Endothelial cell of hepatic sinusoid (primary cell): ENCODE measurements at regions not wholly inside any gene's neighbourhood (a gene's known extent, or its start where the extent isn't known, plus 50 kb on each side); places are given as distances from the start of the nearest gene placed in this dataset.
"Not testable (repeated sequence)": the region's sequence is repeated elsewhere in the genome, so short reads cannot be mapped to it uniquely, and the experiment has no call there.

Experiments
- in situ Hi-C: cut with HindIII; loops from 2 replicates; pipeline ENCODE4 v1.10.0; 2017; ENCODE audit warnings: low sequenced_read_pairs

- in situ Hi-C loops = loop anchor here (5.0 kb wide), 1 partner anchor 92 kb away; no protein-coding TSS in a partner anchor
Measured at GRCh38 chr14:89743828-89744227, 210.7 kb downstream of the EFCAB11 start.

GRCh38 chr14:89740241-89740640 is 214.3 kb downstream of the EFCAB11 start:
- in situ Hi-C loops = loop anchor here (5.0 kb wide), 1 partner anchor 88 kb away; no protein-coding TSS in a partner anchor

- in situ Hi-C loops = no loop called here
Measured at GRCh38 chr14:89736881-89737280, 217.6 kb downstream of the EFCAB11 start.

DNA sequence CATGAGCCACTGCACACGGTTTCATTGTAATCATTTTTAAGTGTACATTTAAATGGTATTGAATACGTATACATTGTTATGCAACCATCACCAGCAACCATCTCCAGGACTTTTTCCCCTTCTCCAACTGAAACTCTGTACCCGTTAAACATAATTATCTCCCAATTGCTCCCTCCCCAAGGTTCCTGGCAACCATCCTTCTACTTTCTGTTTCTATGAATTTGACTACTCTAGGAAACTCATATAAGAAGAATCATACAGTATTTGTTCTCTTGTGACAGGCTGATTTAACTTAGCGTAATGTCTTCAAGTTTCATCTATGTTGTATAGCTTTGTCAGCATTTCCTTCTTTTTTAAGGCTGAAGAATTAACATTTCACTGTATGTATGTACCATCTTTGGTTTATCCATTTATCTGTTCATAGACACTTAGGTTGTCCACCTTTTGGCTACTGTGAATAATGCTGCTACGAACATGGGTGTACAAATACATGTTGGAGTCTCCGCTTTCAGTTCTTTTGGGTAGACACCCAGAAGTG is 223.1 kb downstream of the EFCAB11 start:
- in situ Hi-C loops = no loop called here

DNA sequence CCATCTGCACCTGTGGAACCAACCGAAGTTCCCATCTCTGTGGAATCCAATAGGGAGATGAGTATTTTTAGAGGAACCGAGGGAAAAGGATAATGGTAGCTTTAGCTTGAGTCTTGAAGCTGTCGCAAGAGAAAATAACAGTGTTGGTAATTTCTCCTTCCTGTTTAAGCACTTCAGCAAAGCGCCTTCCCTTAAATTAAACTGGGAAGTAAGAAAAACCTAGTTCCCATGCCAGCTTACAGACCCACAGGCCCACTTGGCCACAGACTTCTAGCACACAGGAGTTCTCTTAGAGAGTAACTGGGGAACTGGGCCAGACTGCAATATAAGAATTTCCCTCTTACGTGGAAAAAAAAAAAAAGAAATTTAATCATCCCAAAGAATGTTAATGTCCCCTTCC is 223.8 kb downstream of the EFCAB11 start:
- in situ Hi-C loops = no loop called here

DNA sequence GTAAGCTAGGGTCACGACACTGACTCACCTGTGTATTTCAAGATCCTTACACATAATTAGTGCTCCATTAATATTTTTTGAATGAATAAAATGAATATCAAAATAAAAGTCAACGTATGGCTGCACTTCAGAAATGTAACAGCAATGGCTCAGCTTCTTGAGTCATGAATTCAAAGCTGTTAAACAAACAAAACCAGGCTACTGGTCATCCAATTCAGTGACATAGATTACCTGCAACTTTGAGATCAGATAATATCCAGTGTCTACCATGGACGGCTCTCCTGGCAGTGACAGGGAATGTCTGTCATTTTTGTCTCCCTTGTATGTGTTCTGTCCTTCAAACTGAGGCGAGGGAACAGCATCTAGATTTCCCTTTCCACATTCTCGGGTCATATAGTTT is 225.6 kb downstream of the EFCAB11 start:
- in situ Hi-C loops = no loop called here

DNA sequence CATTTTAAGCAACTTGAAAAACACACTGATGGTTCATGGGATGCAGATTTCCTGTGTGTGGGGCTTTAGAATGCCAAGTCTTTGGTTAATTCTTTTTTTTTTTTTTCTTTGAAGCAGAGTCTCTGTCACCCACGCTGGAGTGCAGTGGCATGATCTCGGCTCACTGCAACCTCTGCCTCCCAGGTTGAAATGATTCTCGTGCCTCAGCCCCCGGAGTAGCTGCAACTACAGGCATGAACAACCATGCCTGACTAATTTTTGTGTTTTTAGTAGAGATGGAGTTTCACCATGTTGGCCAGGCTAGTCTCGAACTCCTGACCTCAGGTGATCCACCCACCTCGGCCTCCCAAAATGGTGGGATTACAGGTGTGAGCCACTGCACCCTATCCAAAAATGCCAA is 228.3 kb downstream of the EFCAB11 start:
- in situ Hi-C loops = not testable (repeated sequence)

GRCh38 chr14:89724628-89724960 is 229.9 kb downstream of the EFCAB11 start:
- in situ Hi-C loops = no loop called here

DNA sequence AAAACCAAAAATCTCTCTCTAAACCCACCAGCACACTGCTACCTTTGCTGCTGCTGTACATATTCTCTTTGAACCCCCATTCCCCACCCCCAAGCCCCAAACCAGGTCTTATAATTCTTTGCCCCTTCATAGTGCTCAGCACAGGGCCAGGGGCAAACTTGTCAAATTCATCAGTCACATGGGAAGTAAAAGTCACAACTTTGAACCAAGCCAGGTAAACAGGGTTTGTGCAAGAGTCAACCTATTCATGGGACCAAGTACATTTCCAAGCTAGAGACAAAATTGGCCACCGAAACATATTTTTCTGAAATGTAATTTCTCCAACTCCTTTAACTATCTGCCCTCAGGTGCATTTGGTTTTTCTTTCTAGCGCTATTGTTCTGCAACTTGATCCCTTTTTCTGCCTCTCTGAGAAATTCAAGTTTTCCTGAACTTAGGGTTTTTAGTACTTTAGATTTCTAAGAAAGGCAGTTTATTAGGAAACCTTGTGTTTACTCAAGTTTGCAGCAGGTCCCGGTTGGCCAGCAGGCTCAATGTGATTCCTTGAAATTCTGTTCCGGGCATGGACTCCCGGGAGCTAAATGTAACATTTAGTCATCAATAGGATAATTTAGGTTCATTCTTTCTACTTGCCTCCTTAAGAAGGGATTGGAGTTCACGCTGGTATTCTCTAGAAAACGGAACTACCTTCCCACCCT is 230.5 kb downstream of the EFCAB11 start:
- in situ Hi-C loops = no loop called here

DNA sequence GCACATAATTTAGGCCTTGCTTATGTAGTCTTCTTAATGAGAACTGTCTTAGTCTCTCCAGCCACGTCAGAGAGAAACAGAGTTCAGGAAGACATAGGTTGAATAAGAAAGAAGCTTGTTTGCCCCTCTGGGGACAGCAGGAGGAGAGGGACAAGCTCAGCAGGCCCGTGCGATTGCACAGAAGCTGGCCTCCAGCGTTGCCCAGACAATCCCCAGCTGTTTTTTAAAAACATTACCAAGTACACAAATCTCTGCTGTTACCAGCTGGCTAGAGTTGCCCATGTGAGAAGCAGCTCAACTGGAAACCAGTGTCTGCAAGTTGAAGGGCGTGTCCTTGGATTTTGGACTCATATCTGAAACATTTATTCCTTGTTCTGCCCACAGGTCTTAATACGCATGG is 232.6 kb downstream of the EFCAB11 start:
- in situ Hi-C loops = no loop called here

- in situ Hi-C loops = no loop called here
Measured at GRCh38 chr14:89720741-89721729, 233.5 kb downstream of the EFCAB11 start.

- in situ Hi-C loops = no loop called here
Measured at GRCh38 chr14:89720076-89720687, 234.3 kb downstream of the EFCAB11 start.

- in situ Hi-C loops = no loop called here
Measured at GRCh38 chr14:89719366-89720075, 235.0 kb downstream of the EFCAB11 start.

DNA sequence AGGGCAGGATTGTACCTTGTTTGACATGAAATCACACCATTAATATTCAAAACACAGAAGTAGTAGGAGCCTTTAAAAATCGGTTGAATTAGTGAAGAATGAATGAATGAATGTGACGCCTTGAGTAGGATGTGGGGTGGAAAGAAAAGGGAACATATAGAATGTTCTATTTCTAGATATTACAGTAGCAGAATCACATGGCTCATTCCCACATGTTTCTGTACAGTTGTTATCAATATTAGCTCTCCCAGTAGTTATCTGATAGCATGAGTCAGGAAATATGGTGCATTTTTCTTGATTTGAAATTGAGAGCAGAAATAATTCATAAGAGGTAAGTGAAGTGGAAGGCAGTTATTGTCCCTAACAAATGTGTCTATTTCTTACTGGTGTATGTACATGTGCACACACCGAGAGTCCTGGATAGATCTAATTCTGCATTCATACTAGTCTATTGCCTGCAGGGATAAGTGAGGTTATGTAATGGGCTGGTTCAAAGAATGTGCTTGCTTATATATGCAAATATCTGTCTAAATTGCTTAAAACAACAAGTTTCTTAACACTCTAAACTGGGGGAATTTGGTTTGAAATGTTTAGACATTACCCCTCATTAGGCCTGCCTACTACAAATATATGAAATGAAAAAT is 245.4 kb downstream of the EFCAB11 start:
- in situ Hi-C loops = no loop called here

GRCh38 chr14:89707086-89707485 is 247.4 kb downstream of the EFCAB11 start:
- in situ Hi-C loops = no loop called here

GRCh38 chr14:89702876-89703200 is 251.7 kb downstream of the EFCAB11 start:
- in situ Hi-C loops = no loop called here

- in situ Hi-C loops = no loop called here
Measured at GRCh38 chr14:89702073-89702875, 252.3 kb downstream of the EFCAB11 start.

DNA sequence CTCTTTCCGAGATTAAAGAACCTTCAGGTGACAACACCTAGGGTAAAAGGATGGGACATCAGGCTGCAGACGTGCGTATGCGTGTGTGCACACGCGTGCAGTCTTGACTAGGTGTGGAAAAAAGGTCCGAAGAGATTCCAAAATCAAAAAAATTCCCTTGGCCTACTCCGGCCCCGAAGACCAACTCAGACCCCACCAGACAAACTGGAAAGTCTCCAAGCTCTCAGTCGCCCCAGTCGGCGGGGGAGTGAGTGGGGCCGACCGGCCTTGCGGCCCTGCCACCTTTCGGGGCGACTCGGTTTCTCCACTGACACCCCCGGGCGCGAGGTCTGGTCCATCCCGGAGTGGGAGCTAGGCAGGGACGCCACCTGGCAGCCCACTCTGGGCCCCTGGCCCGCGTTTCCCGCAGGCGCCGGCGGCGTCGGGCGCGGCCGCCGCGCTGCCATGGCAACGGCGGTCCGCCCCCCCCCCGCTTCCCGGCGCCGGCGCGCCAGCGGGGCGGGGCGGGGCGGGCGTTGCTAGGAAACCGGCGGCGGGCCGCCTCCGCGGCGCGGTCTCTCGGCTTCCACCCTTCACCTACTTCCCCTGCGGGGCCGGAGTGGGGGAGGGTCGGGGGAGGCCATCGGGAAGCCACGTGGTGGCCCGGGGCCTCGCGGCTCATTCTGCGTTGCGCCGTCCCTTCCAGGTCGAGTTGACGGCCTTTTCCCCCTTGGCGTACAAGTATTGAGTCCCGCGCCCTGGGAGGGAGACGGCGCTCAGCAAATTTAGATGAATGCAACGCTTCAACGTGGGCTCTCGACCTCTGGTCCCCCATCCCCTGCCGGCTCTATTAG is 253.1 kb downstream of the EFCAB11 start:
- in situ Hi-C loops = no loop called here

- in situ Hi-C loops = no loop called here
Measured at GRCh38 chr14:89700801-89701200, 253.7 kb downstream of the EFCAB11 start.
